CD1c-positive myeloid dendritic cell (primary cell): ENCODE measurements at regions not wholly inside any gene's neighbourhood (a gene's known extent, or its start where the extent isn't known, plus 50 kb on each side); places are given as distances from the start of the nearest gene placed in this dataset.
"Not testable (repeated sequence)": the region's sequence is repeated elsewhere in the genome, so short reads cannot be mapped to it uniquely, and the experiment has no call there.

Source experiments
- DNase-seq: peaks from one replicate; pipeline ENCODE4 v3.0.0-alpha.2; 2016; ENCODE audit errors: extremely low spot score

DNA sequence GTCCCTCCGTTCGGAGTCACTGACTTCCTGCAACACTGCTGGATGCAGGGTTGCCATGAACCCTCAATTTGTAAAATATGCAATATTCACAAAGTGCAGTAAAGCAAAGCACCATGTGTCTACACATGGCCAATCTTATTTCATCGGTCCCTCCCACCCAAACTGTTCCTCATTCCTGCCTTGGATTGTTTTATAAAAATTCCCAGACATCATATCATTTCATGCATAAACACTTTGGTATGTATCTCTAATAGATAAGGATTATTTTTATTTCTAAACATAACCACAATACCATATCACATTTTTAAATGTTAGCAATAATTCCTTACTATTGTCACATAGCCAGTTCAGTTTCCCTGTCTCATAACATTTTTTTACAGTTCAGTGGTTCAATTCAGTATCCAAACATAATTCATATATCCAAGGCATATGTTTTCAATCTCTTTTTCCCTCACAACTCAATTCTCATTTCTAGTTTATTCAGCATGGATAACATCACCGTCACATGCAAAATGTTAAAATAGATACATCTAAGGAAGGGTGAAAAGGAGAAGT, 82.0 kb upstream of the PCAT7 start:
- DNase-seq: no peak

DNA sequence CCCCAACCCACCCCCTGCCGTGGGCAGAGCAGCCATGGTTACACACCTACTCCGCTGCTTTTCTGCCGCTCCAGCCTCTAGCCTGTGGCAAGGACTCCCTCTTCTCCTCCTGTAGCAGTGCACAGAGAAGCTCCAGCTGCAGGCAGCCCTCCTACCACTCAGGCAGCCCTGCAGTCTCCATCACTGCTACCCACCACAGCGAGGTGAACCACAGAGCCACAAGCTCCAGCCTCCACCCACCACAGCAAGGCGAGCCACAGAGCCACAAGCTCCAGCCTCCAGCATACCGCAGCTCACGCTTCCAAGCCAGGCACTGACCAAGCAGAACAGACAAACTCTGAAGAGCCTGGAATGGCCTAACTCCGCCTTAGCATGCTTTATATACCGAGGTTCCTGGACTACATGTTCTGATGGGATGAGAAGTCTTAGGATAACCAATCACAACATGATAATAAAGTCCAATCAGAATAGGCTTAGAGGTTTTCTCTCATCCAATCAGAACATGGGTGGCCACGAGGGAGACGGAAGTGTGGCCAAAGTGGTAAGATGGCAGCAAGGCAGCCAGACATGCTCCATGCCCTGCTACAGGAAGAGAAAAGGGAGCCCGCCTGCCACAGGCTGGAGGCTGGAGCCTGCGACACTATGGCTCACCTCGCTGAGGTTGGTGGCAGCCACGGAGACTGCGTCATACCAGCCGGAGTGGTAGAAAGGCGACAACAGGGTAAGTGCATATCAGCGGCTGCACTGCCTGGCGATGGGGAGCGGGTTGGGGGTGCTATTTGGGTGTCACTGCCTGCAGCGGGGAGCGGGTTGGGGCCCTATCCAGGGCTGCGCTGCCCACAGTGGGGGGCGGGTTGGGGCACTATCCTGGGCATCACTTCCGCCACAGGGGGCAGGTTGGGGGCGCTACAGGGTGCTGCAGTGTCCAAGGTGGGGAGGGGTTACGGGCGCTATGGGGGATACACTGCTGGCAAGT, 75.8 kb upstream of the PCAT7 start:
- no peak for DNase-seq

DNA sequence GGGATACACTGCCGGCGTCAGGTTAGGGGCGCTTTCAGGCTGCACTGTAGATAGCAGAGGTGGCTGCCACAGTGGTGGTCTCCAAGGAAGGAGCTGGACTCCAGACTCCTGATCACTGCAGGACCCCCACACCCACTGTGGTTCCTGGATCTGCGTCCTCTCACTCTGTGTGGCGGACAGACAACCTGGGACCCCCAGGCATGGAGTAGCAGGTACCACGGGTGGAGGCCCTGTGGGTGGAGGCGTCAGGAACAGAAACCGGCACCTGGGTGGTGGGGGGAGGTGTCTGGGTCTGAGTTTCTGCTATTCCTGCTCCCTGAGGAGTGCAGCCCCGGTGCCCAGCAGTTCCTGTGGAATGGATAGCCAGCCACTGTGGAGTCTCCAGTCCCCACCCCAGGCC, 75.1 kb upstream of the PCAT7 start:
- DNase-seq: no peak

DNA sequence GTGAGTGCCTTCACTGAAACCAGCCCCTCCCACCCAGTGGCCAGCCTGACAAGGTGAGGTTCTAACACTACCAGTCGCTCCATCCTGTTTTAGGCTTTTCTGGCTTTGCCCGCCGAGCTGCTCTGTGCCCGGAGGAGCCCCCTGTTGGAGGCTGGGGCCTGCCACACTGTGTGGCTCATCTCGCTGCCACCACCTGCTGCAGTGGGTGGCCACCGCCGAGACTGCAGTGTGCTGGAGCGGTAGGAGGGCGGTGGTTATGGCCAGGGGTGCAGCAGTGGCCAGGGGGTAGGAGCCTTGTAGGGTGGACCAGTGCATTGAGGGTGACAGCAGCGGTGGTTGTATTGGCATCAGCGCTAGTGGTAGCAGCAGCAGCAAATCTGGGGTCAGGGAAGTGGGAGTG, 74.7 kb upstream of the PCAT7 start:
- DNase-seq: no peak

DNA sequence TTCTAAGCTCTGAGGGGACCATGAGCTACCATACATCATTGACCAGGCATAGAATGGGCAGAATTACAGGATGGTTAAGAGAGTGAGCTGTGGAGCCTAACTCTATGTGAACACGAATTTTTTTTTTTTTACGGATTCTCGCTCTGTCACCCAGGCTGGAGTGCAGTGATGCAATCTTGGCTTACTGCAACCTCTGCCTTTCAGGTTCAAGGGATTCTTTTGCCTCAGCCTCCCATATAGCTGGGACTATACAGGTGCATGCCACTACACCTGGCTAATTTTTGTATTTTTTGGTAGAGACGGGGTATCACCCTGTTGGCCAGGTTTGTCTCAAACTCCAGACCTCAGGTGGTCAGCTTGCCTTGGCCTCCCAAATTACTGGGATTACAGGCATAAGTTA, 72.8 kb upstream of the PCAT7 start:
- no peak for DNase-seq

DNA sequence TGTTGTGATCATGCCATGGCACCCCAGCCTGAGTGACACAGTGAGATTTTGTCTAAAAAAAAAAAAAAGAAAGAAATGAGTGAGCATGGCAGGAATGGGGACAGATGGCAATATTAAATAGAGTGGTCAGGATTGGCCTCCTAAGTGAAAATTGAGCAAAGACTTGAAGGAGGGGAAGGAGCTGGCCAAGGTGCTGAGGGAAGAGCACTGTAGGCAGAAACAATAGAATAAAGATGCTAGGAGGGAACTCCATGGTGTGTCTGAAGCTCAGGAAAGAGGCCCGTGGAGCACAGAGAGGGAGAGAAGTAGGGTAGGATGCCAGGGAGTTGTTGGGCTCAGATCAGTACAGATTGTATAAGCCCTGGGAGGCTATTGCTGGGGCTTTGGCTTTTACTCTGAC, 64.4 kb upstream of the PCAT7 start:
- no peak for DNase-seq

DNA sequence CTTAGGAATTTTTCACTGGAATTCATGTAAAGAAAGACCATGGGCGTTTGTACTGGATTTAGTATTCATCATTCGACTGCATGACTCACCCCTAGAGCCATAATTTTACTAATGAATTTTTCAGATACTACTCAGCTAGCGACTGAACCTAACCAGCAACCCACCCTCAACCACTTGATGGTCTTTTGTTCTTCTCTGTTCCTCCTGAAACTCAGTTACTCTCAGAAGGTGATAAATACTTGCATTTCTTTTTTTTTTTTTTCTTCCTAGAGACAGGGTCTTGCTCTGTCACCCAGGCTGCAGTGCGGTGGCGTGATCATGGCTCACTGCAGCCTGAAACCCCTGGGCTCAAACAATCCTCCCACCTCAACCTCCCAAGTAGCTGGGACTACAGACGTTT, 62.8 kb upstream of the PCAT7 start:
- not testable (repeated sequence) for DNase-seq

DNA sequence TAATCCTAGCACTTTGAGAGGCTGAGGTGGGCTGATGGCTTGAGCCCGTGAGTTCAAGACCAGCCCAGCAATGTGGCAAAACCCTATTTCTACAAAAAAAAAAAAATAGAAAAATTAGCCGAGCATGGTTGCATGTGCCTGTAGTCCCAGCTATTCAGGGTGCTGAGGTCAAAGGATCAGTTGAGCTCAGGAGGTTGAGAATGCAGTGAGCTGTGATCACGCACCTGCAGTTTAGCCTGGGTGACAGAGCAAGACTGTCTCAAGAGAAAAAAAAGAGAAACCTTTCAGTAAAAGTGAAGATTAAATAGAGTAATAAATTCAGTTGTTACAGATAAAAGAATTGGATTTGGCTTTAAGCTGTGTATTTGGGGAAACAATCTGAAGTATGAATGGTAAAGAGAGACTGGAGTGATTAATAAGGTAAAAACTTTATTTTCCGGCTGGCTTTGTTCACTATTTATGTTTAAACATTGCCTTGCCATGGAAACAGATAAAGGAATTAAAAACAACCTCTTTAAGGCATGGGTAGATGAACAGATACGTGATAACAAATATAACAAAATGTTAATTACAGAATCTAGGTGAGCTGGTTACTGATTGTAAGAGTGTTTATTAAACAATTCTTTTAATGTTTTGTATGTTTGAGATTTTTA, 56.0 kb upstream of the PCAT7 start:
- DNase-seq: no peak

DNA sequence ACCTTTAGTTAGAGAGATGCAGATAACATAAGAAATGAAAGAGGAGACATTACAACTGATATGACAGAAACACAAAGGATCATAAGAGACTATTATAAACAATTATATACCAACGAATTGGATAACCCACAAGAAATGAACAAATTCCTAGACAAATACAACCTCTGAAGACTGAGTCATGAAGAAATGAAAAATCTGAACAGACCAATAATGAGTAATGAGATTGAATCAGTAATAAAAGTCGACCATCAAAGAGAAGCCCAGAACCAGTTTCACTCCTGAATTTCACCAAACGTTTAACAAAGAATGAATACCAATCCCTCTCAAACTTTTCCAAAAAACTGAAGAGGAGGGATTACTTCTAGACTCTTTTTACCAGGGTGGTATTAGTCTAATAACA, 50.5 kb upstream of the PCAT7 start:
- DNase-seq: no peak
